PFSK-1 (cell line): ENCODE measurements at regions not wholly inside any gene's neighbourhood (a gene's known extent, or its start where the extent isn't known, plus 50 kb on each side); places are given as distances from the start of the nearest gene placed in this dataset.

Experiments
- FOXP2 ChIP-seq: optimal IDR thresholded peaks from 2 replicates; pipeline ENCODE3; 2011; ENCODE audit warnings: borderline replicate concordance, control low read depth, inconsistent platforms; ENCODE audit not compliant: insufficient read depth; ENCODE audit errors: extremely low read length, extremely low read depth
- POLR2AphosphoS5 ChIP-seq: IDR thresholded peaks from 2 replicates; pipeline ENCODE4 v1.6.1; 2012; ENCODE audit warnings: low read depth, mild to moderate bottlenecking, control low read depth, low read length, moderate library complexity
- REST ChIP-seq, 2 experiments: IDR thresholded peaks; 2 replicates each; pipeline versions ENCODE4 v1.6.1 to v1.8.0; 2011 to 2012; ENCODE audit warnings: low read depth in 2 of 2, low read length in 2 of 2, control low read depth in 1 of 2, inconsistent platforms in 1 of 2, mild to moderate bottlenecking in 1 of 2, moderate library complexity in 1 of 2; ENCODE audit not compliant: insufficient read depth in 1 of 2
- SIN3A ChIP-seq: IDR thresholded peaks from 2 replicates; pipeline ENCODE4 v1.6.1; 2012; ENCODE audit warnings: mild to moderate bottlenecking, low read length, moderate library complexity, borderline replicate concordance; ENCODE audit not compliant: insufficient read depth
- TAF1 ChIP-seq: IDR thresholded peaks from 2 replicates; pipeline ENCODE4 v1.6.1; 2012; ENCODE audit warnings: low read length, control low read depth, borderline replicate concordance; ENCODE audit not compliant: insufficient read depth

- TF ChIP-seq FOXP2 (no peak), REST (IDR thresholded peaks at IDR 0.05; ENCODE audit: insufficient read depth in 1 of 2, low read depth in 2 of 2, low read length in 2 of 2) (no peak), TAF1 (no peak), POLR2AphosphoS5 (no peak), SIN3A (no peak)
Observed at GRCh38 chr4:182193311-182193710, 49.9 kb upstream of the TENM3 start.
